OCI-LY1 (cell line): ENCODE measurements at regions not wholly inside any gene's neighbourhood (a gene's known extent, or its start where the extent isn't known, plus 50 kb on each side); places are given as distances from the start of the nearest gene placed in this dataset.

Source experiments
- H2AFZ ChIP-seq: fragments of 200-600 bp; sonication (generic), shearing (Covaris generic); 2 replicates; pipeline ENCODE4 v1.6.0; 2014; ENCODE audit warnings: antibody characterized with exemption, mild to moderate bottlenecking, low read length
- H3F3A ChIP-seq: fragments of 200-600 bp; sonication (generic), shearing (Covaris generic); 2 replicates; pipeline ENCODE4 v1.6.0; 2014; ENCODE audit warnings: mild to moderate bottlenecking, antibody characterized with exemption, low read length, moderate library complexity; ENCODE audit not compliant: insufficient read depth
- H3K27ac ChIP-seq: fragments of 200-600 bp; sonication (generic); 2 replicates; pipeline ENCODE4 v1.5.1; 2014; ENCODE audit warnings: low read length, mixed run types, mild to moderate bottlenecking, low read depth; ENCODE audit not compliant: poor library complexity, severe bottlenecking
- H3K27me3 ChIP-seq: fragments of 200-600 bp; sonication (generic); 2 replicates; pipeline ENCODE4 v1.6.0; 2014; ENCODE audit warnings: antibody characterized with exemption, mild to moderate bottlenecking, low read length, moderate library complexity; ENCODE audit not compliant: insufficient read depth
- H3K36me3 ChIP-seq: fragments of 200-600 bp; sonication (generic); 2 replicates; pipeline ENCODE4 v1.6.1; 2014; ENCODE audit warnings: mild to moderate bottlenecking, antibody characterized with exemption, low read length, moderate library complexity, mixed read lengths; ENCODE audit not compliant: insufficient read depth
- H3K4me1 ChIP-seq: fragments of 200-600 bp; sonication (generic); 2 replicates; pipeline ENCODE4 v1.5.1; 2014; ENCODE audit warnings: mild to moderate bottlenecking, low read length, moderate library complexity; ENCODE audit not compliant: insufficient read depth, severe bottlenecking
- H3K4me2 ChIP-seq: fragments of 200-600 bp; sonication (generic), shearing (Covaris generic); 2 replicates; pipeline ENCODE4 v1.6.1; 2014; ENCODE audit warnings: low read length
- H3K4me3 ChIP-seq: fragments of 200-600 bp; sonication (generic); 2 replicates; pipeline ENCODE4 v1.5.1; 2014; ENCODE audit warnings: low read length, low read depth, mild to moderate bottlenecking, mixed read lengths; ENCODE audit not compliant: poor library complexity, severe bottlenecking
- H3K79me2 ChIP-seq: fragments of 200-600 bp; shearing (Covaris generic); 2 replicates; pipeline ENCODE4 v1.6.1; 2016; ENCODE audit warnings: mixed run types, low read length, mixed read lengths; ENCODE audit not compliant: insufficient read depth
- H3K9ac ChIP-seq: fragments of 200-600 bp; sonication (generic), shearing (Covaris generic); 2 replicates; pipeline ENCODE4 v1.6.1; 2014; ENCODE audit warnings: mild to moderate bottlenecking, low read length, mixed read lengths
- H3K9me2 ChIP-seq: fragments of 200-600 bp; sonication (generic), shearing (Covaris generic); 2 replicates; pipeline ENCODE4 v1.6.1; 2014; ENCODE audit warnings: low read depth, mild to moderate bottlenecking, low read length, mixed read lengths
- H3K9me3 ChIP-seq: fragments of 200-600 bp; shearing (Covaris generic); 2 replicates; pipeline ENCODE4 v1.6.1; 2014; ENCODE audit warnings: low read length, mixed read lengths
- H4K20me1 ChIP-seq: fragments of 200-600 bp; sonication (generic), shearing (Covaris generic); 2 replicates; pipeline ENCODE4 v1.6.0; 2016; ENCODE audit warnings: mild to moderate bottlenecking, low read length; ENCODE audit not compliant: insufficient read depth
- CTCF ChIP-seq: fragments of 200-600 bp; sonication (generic), shearing (Covaris generic); IDR thresholded peaks from 2 replicates; pipeline ENCODE4 v1.5.1; 2017; ENCODE audit warnings: mild to moderate bottlenecking, antibody characterized with exemption, low read length, moderate library complexity, mixed read lengths
- EZH2 ChIP-seq: fragments of 200-600 bp; sonication (generic), shearing (Covaris generic); IDR thresholded peaks from 2 replicates; pipeline ENCODE4 v1.8.0; 2017; ENCODE audit warnings: borderline replicate concordance, mixed run types, mild to moderate bottlenecking, antibody characterized with exemption, low read length, moderate library complexity, mixed read lengths

GRCh38 chr13:47175172-47175866 is 278.5 kb upstream of the HTR2A start:
- H3K27me3 ChIP-seq: no peaks in the 10 kb centered on the region
- no peaks in the 10 kb centered on the region for H3K4me1 ChIP-seq
- no peak overlapping the region for H2AFZ ChIP-seq
- H3K79me2 ChIP-seq: no peaks in the 10 kb centered on the region
- H3K4me2 ChIP-seq: no peak overlapping the region
- no peak overlapping the region for H3K4me3 ChIP-seq
- H3K9me2 ChIP-seq: no peaks in the 10 kb centered on the region
- no peaks in the 10 kb centered on the region for H3F3A ChIP-seq
- no peaks in the 10 kb centered on the region for H3K9me3 ChIP-seq
- H4K20me1 ChIP-seq: no peaks in the 10 kb centered on the region
- no peak for TF ChIP-seq EZH2
- TF ChIP-seq CTCF: no peak
- H3K9ac ChIP-seq: no peak overlapping the region
- H3K36me3 ChIP-seq: no peaks in the 10 kb centered on the region
- no peak overlapping the region for H3K27ac ChIP-seq

- H3F3A ChIP-seq: no peaks in the 10 kb centered on the region
- no peaks in the 10 kb centered on the region for H3K4me1 ChIP-seq
- no peaks in the 10 kb centered on the region for H3K79me2 ChIP-seq
- no peak overlapping the region for H3K4me2 ChIP-seq
- no peak overlapping the region for H3K27ac ChIP-seq
- no peaks in the 10 kb centered on the region for H3K36me3 ChIP-seq
- no peaks in the 10 kb centered on the region for H4K20me1 ChIP-seq
- no peaks in the 10 kb centered on the region for H3K9me3 ChIP-seq
- H2AFZ ChIP-seq: no peak overlapping the region
- H3K9me2 ChIP-seq: no peaks in the 10 kb centered on the region
- no peak for TF ChIP-seq CTCF
- TF ChIP-seq EZH2: no peak
- no peaks in the 10 kb centered on the region for H3K27me3 ChIP-seq
- no peak overlapping the region for H3K9ac ChIP-seq
- no peak overlapping the region for H3K4me3 ChIP-seq
These were observed 274.1 kb upstream of the HTR2A start for GRCh38 chr13:47170971-47171370.

- H3K4me2 ChIP-seq: no peak overlapping the region
These were observed 271.8 kb upstream of the HTR2A start for GRCh38 chr13:47168618-47169017.

More at GRCh38 chr13:47168618-47169017, 271.8 kb upstream of the HTR2A start:
- Histone ChIP-seq H4K20me1 (no peaks in the 10 kb centered on the region), H2AFZ (no peak overlapping the region), H3K4me1 (no peaks in the 10 kb centered on the region), H3K36me3 (no peaks in the 10 kb centered on the region), H3K27ac (no peak overlapping the region), H3K9me2 (no peaks in the 10 kb centered on the region), H3K9me3 (no peaks in the 10 kb centered on the region), H3K27me3 (no peaks in the 10 kb centered on the region), H3K4me3 (no peak overlapping the region), H3K79me2 (no peaks in the 10 kb centered on the region), H3K9ac (no peak overlapping the region), H3F3A (no peaks in the 10 kb centered on the region)
- TF ChIP-seq CTCF (no peak), EZH2 (no peak)
